CD14-positive monocyte (primary cell): ENCODE measurements at regions not wholly inside any gene's neighbourhood (a gene's known extent, or its start where the extent isn't known, plus 50 kb on each side); places are given as distances from the start of the nearest gene placed in this dataset.

Experiments
- DNase-seq, 3 donors: peaks; one replicate each; pipeline ENCODE4 v3.0.0-alpha.2; 2011 to 2022
- H2AFZ ChIP-seq: 2 replicates; pipeline ENCODE4 v1.6.0; 2012; ENCODE audit warnings: mild to moderate bottlenecking, low read depth, low read length, inconsistent platforms; ENCODE audit not compliant: insufficient read depth, poor library complexity, severe bottlenecking
- H3K27ac ChIP-seq, 2 donors: 1 replicate in 1 of 2; 2 replicates in 1 of 2; pipeline ENCODE4 v1.5.1; 2012 to 2013; ENCODE audit warnings: low read length in 2 of 2, control low read depth in 1 of 2, inconsistent platforms in 1 of 2, low read depth in 1 of 2, mild to moderate bottlenecking in 1 of 2
- H3K27me3 ChIP-seq, 2 donors: one replicate each; pipeline versions ENCODE4 v1.6.0 to v1.6.1; 2011 to 2013; ENCODE audit warnings: low read length in 2 of 2; ENCODE audit not compliant: control insufficient read depth in 2 of 2, insufficient read depth in 2 of 2
- H3K36me3 ChIP-seq, 2 donors: replicated peaks in 1 of 2; 1 replicate in 1 of 2; 2 replicates in 1 of 2; pipeline versions ENCODE4 v1.5.1 to v1.6.1; 2012 to 2013; ENCODE audit warnings: low read length in 2 of 2, control low read depth in 1 of 2, inconsistent platforms in 1 of 2, mild to moderate bottlenecking in 1 of 2; ENCODE audit not compliant: insufficient read depth in 2 of 2, control insufficient read depth in 1 of 2
- H3K4me1 ChIP-seq, 2 donors: 1 replicate in 1 of 2; 2 replicates in 1 of 2; pipeline versions ENCODE4 v1.5.1 to v1.6.1; 2012 to 2013; ENCODE audit warnings: low read length in 2 of 2, control low read depth in 1 of 2, inconsistent platforms in 1 of 2, mild to moderate bottlenecking in 1 of 2, moderate library complexity in 1 of 2; ENCODE audit not compliant: insufficient read depth in 2 of 2, control insufficient read depth in 1 of 2
- H3K4me2 ChIP-seq: replicated peaks from 2 replicates; pipeline ENCODE3; 2012; ENCODE audit warnings: low read length, moderate library complexity, mild to moderate bottlenecking; ENCODE audit not compliant: poor library complexity, severe bottlenecking; ENCODE audit errors: extremely low read depth
- H3K4me3 ChIP-seq, 3 experiments: fragments of 200-600 bp in 1 of 3; sonication (generic) in 1 of 3; replicated peaks in 1 of 3; 1 replicate in 2 of 3; 2 replicates in 1 of 3; pipeline ENCODE4 v1.5.1; 2011 to 2013; ENCODE audit warnings: low read length in 3 of 3, mild to moderate bottlenecking in 3 of 3, control low read depth in 2 of 3, low read depth in 2 of 3, inconsistent platforms in 1 of 3, moderate library complexity in 1 of 3
- H3K79me2 ChIP-seq: 2 replicates; pipeline ENCODE4 v1.6.0; 2012; ENCODE audit warnings: mild to moderate bottlenecking, control low read depth, inconsistent platforms, low read length, moderate library complexity; ENCODE audit not compliant: insufficient read depth
- H3K9ac ChIP-seq: 2 replicates; pipeline ENCODE4 v1.6.0; 2017; ENCODE audit warnings: low read length, mild to moderate bottlenecking; ENCODE audit not compliant: insufficient read depth, poor library complexity, severe bottlenecking
- H3K9me3 ChIP-seq, 2 donors: replicated peaks in 1 of 2; 1 replicate in 1 of 2; 2 replicates in 1 of 2; pipeline versions ENCODE4 v1.5.1 to v1.6.1; 2012 to 2013; ENCODE audit warnings: low read length in 2 of 2, control low read depth in 1 of 2; ENCODE audit not compliant: control insufficient read depth in 1 of 2, insufficient read depth in 1 of 2
- H4K20me1 ChIP-seq: 2 replicates; pipeline ENCODE4 v1.6.0; 2012; ENCODE audit warnings: mild to moderate bottlenecking, low read length, control low read depth, moderate library complexity; ENCODE audit not compliant: insufficient read depth
- H3K27ac Mint-ChIP-seq, 7 donors: one replicate each; pipeline ENCODE4 v1.8.0; 2020; ENCODE audit warnings: mild to moderate bottlenecking in 7 of 7, mixed read lengths in 7 of 7, moderate library complexity in 6 of 7, inconsistent platforms in 2 of 7
- H3K27me3 Mint-ChIP-seq, 3 donors: one replicate each; pipeline ENCODE4 v1.8.0; 2021 to 2022; ENCODE audit warnings: low read depth in 3 of 3, mild to moderate bottlenecking in 3 of 3, mixed read lengths in 3 of 3, moderate library complexity in 3 of 3, inconsistent platforms in 1 of 3
- H3K36me3 Mint-ChIP-seq, 2 donors: one replicate each; pipeline ENCODE4 v1.8.0; 2020; ENCODE audit warnings: mixed read lengths in 2 of 2, inconsistent platforms in 1 of 2, mild to moderate bottlenecking in 1 of 2
- H3K4me1 Mint-ChIP-seq: one replicate; pipeline ENCODE4 v1.8.0; 2020; ENCODE audit warnings: mild to moderate bottlenecking, mixed read lengths
- H3K4me3 Mint-ChIP-seq, 2 donors: one replicate each; pipeline ENCODE4 v1.8.0; 2020; ENCODE audit warnings: mild to moderate bottlenecking in 2 of 2, mixed read lengths in 2 of 2, moderate library complexity in 1 of 2
- H3K9me3 Mint-ChIP-seq, 7 donors: one replicate each; pipeline ENCODE4 v1.8.0; 2020 to 2022; ENCODE audit warnings: mixed read lengths in 7 of 7, mild to moderate bottlenecking in 6 of 7, moderate library complexity in 6 of 7, inconsistent platforms in 2 of 7
- WGBS: methylation state at CpG from one replicate; pipeline ENCODE4 v1.1.5; 2013; ENCODE audit warnings: missing lambda C conversion rate; ENCODE audit not compliant: insufficient coverage; 5-methylcytosine and 5-hydroxymethylcytosine counted together
- intact Hi-C, 2 donors: fragments of 100-400 bp; cut with micrococcal nuclease; formaldehyde crosslinking; loops; one replicate each; pipeline versions ENCODE4 v1.15.0 to v1.15.1; 2023
- TF ChIP-seq, protein P1 (sequence below): fragments of 200-600 bp; IDR thresholded peaks from one replicate; pipeline ENCODE4 v1.8.0; 2022; ENCODE audit warnings: antibody characterized with exemption, mild to moderate bottlenecking

DNA sequence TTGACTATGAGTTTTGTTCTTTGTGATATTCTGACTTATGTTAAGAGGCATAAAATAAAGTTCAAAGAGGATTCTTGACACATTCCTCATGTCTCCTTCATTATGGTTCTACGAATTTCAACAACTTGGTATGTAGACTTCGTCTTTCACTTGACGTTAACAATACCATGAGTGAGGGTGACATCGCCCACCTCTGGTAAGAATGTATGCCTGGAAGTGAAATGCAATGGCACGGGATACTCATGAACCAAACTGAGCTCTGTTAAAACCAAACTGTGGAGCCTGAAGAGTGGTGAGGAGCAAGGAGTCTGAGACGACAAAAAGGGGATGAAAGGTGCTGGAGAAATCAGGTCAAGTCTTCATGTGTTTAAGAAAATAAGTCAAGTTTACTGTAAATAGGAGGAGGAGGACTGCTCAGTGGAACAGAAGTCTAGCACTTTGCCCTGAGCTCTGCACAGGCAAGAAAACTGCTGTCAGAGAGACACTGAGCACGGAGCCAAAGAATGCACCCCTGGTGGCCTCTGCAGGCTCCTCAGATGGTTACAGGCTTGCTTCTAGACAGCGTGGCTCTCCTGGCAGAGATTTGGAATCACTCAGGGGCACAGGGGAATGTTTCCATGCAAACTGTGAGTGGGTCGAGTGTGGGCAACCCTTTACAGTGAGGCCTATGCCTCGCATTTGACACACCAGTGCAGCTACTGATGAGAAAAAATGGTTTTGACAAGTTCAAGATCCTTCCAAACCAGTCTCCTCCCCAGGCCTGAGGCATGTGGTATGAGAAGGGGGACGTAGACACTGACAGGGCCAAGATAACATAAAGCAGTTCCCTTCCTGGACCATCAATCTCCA, 470.1 kb downstream of the IRX1 start:
- Mint-ChIP-seq H3K27ac (no peak overlapping the region), H3K4me1 (no peaks in the 10 kb centered on the region), H3K9me3 (peaks cover 1 to 10% (median 4%) of the 10 kb centered on the region in 7 donors), H3K4me3 (no peak overlapping the region), H3K27me3 (peaks cover 0 to 4% (median 0%) of the 10 kb centered on the region in 3 donors), H3K36me3 (no peaks in the 10 kb centered on the region)
- TF ChIP-seq, protein P1, sequence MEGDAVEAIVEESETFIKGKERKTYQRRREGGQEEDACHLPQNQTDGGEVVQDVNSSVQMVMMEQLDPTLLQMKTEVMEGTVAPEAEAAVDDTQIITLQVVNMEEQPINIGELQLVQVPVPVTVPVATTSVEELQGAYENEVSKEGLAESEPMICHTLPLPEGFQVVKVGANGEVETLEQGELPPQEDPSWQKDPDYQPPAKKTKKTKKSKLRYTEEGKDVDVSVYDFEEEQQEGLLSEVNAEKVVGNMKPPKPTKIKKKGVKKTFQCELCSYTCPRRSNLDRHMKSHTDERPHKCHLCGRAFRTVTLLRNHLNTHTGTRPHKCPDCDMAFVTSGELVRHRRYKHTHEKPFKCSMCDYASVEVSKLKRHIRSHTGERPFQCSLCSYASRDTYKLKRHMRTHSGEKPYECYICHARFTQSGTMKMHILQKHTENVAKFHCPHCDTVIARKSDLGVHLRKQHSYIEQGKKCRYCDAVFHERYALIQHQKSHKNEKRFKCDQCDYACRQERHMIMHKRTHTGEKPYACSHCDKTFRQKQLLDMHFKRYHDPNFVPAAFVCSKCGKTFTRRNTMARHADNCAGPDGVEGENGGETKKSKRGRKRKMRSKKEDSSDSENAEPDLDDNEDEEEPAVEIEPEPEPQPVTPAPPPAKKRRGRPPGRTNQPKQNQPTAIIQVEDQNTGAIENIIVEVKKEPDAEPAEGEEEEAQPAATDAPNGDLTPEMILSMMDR, result no peak
- H4K20me1 ChIP-seq, result no peaks in the 10 kb centered on the region
- no peaks in the 10 kb centered on the region for H3K36me3 ChIP-seq
- DNase-seq, result no peak
- WGBS, result 82% methylated on average over 6 of the region's 11 CpGs
- peaks cover 13 to 14% of the 10 kb centered on the region in 2 donors for H3K9me3 ChIP-seq
- H3K4me2 ChIP-seq, result no peak overlapping the region
- H3K9ac ChIP-seq, result no peak overlapping the region
- no peaks in the 10 kb centered on the region for H3K27me3 ChIP-seq
- no peaks in the 10 kb centered on the region for H3K4me1 ChIP-seq
- H2AFZ ChIP-seq, result no peak overlapping the region
- no peaks in the 10 kb centered on the region for H3K79me2 ChIP-seq
- H3K27ac ChIP-seq, result no peak overlapping the region
- intact Hi-C loops, result no loop called here
- H3K4me3 ChIP-seq, result no peak overlapping the region

DNA sequence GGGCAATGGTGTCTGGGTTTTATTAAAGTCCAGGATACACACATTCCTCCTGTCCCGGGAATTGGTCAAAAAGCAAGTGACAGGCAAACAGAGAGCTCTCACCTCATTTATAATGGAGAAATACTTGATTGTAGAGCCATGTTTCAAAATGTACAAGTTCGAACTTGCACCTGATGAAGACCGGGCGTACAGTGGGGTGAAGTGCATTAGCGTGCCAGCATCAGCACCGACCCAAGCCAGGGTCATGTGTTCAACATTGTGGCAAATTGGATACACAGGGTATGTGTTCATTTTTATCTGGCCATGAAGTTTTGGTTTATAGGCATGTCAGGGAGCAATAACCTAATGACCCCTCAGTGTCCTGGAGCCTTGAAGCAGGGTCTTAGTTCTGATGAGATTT, 472.5 kb downstream of the IRX1 start:
- H3K27ac ChIP-seq, result no peak overlapping the region
- H2AFZ ChIP-seq, result no peak overlapping the region
- DNase-seq, result no peak
- H3K27me3 Mint-ChIP-seq, result peaks cover 0 to 4% (median 3%) of the 10 kb centered on the region in 3 donors
- no peaks in the 10 kb centered on the region for H4K20me1 ChIP-seq
- H3K9me3 ChIP-seq, result peaks cover 13 to 14% of the 10 kb centered on the region in 2 donors
- intact Hi-C loops, result no loop called here
- no peak overlapping the region for H3K27ac Mint-ChIP-seq
- 96% methylated on average over 5 of the region's 6 CpGs for WGBS
- TF ChIP-seq, protein P1, result no peak
- H3K4me1 Mint-ChIP-seq, result no peaks in the 10 kb centered on the region
- no peaks in the 10 kb centered on the region for H3K4me1 ChIP-seq
- peaks cover 1 to 12% (median 4%) of the 10 kb centered on the region in 7 donors for H3K9me3 Mint-ChIP-seq
- H3K27me3 ChIP-seq, result no peaks in the 10 kb centered on the region
- H3K36me3 ChIP-seq, result no peaks in the 10 kb centered on the region
- no peak overlapping the region for H3K4me3 Mint-ChIP-seq
- H3K36me3 Mint-ChIP-seq, result no peaks in the 10 kb centered on the region
- no peak overlapping the region for H3K9ac ChIP-seq
- H3K4me2 ChIP-seq, result no peak overlapping the region
- H3K79me2 ChIP-seq, result no peaks in the 10 kb centered on the region
- H3K4me3 ChIP-seq, result no peak overlapping the region
